ENCODE measurements at regions not wholly inside any gene's neighbourhood (a gene's known extent, or its start where the extent isn't known, plus 50 kb on each side); places are given as distances from the start of the nearest gene placed in this dataset.

DNA sequence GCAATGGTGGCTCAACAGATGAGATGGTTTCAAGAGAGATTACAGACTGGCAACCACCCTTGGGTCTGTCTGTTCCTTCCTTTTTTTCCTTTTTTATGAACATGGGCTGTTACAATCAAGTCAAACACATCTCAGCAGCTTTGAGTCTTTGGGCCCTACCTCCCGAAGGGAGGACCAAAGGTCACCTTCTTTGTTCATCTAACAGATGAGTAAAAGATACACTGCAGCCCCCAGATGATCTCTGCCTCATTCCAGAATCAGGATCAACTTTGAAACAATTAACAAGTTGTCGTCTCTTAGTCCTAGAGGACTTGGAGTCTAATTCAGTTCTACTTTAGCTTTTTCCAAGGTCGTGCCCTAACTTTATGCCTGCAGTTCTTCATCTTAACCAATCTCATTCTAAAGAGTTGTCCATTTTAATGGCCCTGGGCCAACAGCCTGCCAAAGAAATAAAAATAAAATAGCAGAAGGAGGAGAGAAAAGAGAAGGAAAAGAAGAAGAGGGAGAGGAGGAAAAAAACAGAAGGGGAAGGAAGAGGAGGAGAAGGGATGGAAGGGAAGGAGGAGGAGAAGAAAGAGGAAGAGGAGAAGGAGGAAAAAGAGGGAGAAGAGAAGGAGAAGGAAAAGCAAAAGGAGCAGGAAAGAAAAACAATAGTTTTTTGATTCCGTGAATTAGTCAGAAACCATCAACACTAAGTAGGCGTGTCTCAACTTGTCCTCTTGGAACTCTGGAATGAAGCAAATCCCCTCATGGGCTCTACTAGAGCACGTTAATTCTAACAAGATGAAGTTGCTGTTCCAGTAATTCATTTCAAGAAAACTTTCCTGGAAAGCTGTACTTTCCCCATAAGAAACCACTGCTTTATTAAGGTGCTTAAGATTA is 281.2 kb downstream of the FOXO1 start:
- Histone ChIP-seq H3K4me2 (ENCODE audit: low read length) (no peak overlapping the region), H3K27me3 (ENCODE audit: control insufficient read depth, low read length) (no peaks in the 10 kb centered on the region), H3K79me2 (ENCODE audit: control insufficient read depth, low read length) (0 out of 2 replicates have a peak, but pooled peaks cover 4% of the 10 kb centered on the region)

DNA sequence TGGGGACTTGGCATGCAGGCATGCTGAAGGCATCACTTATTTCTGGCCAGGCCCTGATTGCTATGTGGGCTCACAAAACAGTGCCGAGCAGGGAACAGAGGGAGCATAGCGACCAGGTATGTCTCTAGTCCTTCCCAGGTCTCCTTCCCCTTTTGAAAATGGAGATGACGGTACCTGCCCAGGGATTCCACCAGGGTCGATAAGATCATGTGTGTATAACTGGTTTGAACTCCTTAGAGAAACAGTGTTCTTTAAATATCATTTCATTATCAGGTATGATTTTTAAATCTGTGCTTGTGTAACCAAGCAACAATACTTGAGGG is 280.6 kb downstream of the FOXO1 start:
- Histone ChIP-seq H3K4me3 (ENCODE audit: low read length) (no peak overlapping the region), H3K36me3 (ENCODE audit: control insufficient read depth, low read length) (no peaks in the 10 kb centered on the region), H3K4me1 (ENCODE audit: control insufficient read depth, low read length) (peaks cover 46% of the 10 kb centered on the region), H3K4me2 (ENCODE audit: low read length) (no peak overlapping the region), H3F3A (ENCODE audit: control insufficient read depth, insufficient read depth) (peaks cover 7% of the 10 kb centered on the region; the same call in 1 of the 2 replicates), H3K9me3 (ENCODE audit: control insufficient read depth, insufficient read depth, low read length) (no peaks in the 10 kb centered on the region), H4K20me1 (ENCODE audit: control insufficient read depth, insufficient read depth, low read depth, low read length) (no peaks in the 10 kb centered on the region), H3K9me2 (replicated peaks; ENCODE audit: control insufficient read depth, low read length) (no peaks in the 10 kb centered on the region), H3K27me3 (ENCODE audit: control insufficient read depth, low read length) (no peaks in the 10 kb centered on the region), H3K79me2 (ENCODE audit: control insufficient read depth, low read length) (0 out of 2 replicates have a peak, but pooled peaks cover 4% of the 10 kb centered on the region), H3K27ac (ENCODE audit: low read depth, low read length) (no peak overlapping the region)
- TF ChIP-seq, protein P1, sequence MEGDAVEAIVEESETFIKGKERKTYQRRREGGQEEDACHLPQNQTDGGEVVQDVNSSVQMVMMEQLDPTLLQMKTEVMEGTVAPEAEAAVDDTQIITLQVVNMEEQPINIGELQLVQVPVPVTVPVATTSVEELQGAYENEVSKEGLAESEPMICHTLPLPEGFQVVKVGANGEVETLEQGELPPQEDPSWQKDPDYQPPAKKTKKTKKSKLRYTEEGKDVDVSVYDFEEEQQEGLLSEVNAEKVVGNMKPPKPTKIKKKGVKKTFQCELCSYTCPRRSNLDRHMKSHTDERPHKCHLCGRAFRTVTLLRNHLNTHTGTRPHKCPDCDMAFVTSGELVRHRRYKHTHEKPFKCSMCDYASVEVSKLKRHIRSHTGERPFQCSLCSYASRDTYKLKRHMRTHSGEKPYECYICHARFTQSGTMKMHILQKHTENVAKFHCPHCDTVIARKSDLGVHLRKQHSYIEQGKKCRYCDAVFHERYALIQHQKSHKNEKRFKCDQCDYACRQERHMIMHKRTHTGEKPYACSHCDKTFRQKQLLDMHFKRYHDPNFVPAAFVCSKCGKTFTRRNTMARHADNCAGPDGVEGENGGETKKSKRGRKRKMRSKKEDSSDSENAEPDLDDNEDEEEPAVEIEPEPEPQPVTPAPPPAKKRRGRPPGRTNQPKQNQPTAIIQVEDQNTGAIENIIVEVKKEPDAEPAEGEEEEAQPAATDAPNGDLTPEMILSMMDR (IDR thresholded peaks at IDR 0.05; ENCODE audit: low read depth, low read length, poor library complexity, severe bottlenecking), result no peak
- no peak for TF ChIP-seq EZH2phosphoT487 (IDR thresholded peaks at IDR 0.05; ENCODE audit: borderline replicate concordance, low read length)

More for the DNA sequence above, 281.2 kb downstream of the FOXO1 start:
- Histone ChIP-seq H3K9me2 (replicated peaks; ENCODE audit: control insufficient read depth, low read length) (no peaks in the 10 kb centered on the region), H3K27ac (ENCODE audit: low read depth, low read length) (no peak overlapping the region), H3K4me3 (ENCODE audit: low read length) (no peak overlapping the region), H3K4me1 (ENCODE audit: control insufficient read depth, low read length) (peaks cover 40% of the 10 kb centered on the region), H4K20me1 (ENCODE audit: control insufficient read depth, insufficient read depth, low read depth, low read length) (no peaks in the 10 kb centered on the region), H3K36me3 (ENCODE audit: control insufficient read depth, low read length) (no peaks in the 10 kb centered on the region), H3K9me3 (ENCODE audit: control insufficient read depth, insufficient read depth, low read length) (no peaks in the 10 kb centered on the region), H3F3A (ENCODE audit: control insufficient read depth, insufficient read depth) (peaks cover 7% of the 10 kb centered on the region; the same call in 1 of the 2 replicates)
- TF ChIP-seq EZH2phosphoT487 (IDR thresholded peaks at IDR 0.05; ENCODE audit: borderline replicate concordance, low read length), result no peak
- TF ChIP-seq, protein P1 (IDR thresholded peaks at IDR 0.05; ENCODE audit: low read depth, low read length, poor library complexity, severe bottlenecking), result no peak

DNA sequence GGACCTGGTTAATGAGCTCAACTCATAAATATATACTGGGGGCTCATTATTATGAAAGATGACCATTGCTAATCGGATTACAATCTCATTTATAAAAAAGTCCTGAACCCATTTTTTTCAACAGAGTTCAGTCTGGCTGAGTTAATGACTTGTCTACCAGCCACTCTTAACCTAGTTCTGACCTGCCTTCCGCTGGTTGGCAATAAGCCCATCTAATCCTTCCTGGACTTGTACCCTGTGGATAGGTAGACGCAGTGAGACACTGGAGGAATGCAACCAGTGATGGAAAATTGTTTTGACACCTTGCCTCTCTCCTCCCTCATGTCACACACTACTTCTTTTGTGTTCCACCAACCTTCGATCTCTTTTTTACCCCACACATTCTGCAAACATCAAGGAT is 279.9 kb downstream of the FOXO1 start:
- Histone ChIP-seq H3K4me1 (ENCODE audit: control insufficient read depth, low read length) (peaks cover 51% of the 10 kb centered on the region), H3K9me2 (replicated peaks; ENCODE audit: control insufficient read depth, low read length) (no peaks in the 10 kb centered on the region), H3K4me3 (ENCODE audit: low read length) (no peak overlapping the region), H3K36me3 (ENCODE audit: control insufficient read depth, low read length) (no peaks in the 10 kb centered on the region), H3K79me2 (ENCODE audit: control insufficient read depth, low read length) (0 out of 2 replicates have a peak, but pooled peaks cover 4% of the 10 kb centered on the region), H3F3A (ENCODE audit: control insufficient read depth, insufficient read depth) (peaks cover 7% of the 10 kb centered on the region; the same call in 1 of the 2 replicates), H3K27me3 (ENCODE audit: control insufficient read depth, low read length) (no peaks in the 10 kb centered on the region), H4K20me1 (ENCODE audit: control insufficient read depth, insufficient read depth, low read depth, low read length) (no peaks in the 10 kb centered on the region), H3K9me3 (ENCODE audit: control insufficient read depth, insufficient read depth, low read length) (no peaks in the 10 kb centered on the region), H3K27ac (ENCODE audit: low read depth, low read length) (no peak overlapping the region), H3K4me2 (ENCODE audit: low read length) (no peak overlapping the region)
- no peak for TF ChIP-seq EZH2phosphoT487 (IDR thresholded peaks at IDR 0.05; ENCODE audit: borderline replicate concordance, low read length)
- TF ChIP-seq, protein P1 (IDR thresholded peaks at IDR 0.05; ENCODE audit: low read depth, low read length, poor library complexity, severe bottlenecking), result no peak
